GM23248 (cell line): ENCODE measurements at regions not wholly inside any gene's neighbourhood (a gene's known extent, or its start where the extent isn't known, plus 50 kb on each side); places are given as distances from the start of the nearest gene placed in this dataset.

ENCODE experiments used
- EZH2 ChIP-seq: fragments of 200-600 bp; sonication (generic); IDR thresholded peaks from 2 replicates; pipeline ENCODE4 v1.6.1; 2018; ENCODE audit warnings: antibody characterized with exemption, mild to moderate bottlenecking; ENCODE audit not compliant: insufficient read depth, poor library complexity, severe bottlenecking
- EZH2phosphoT487 ChIP-seq: fragments of 200-600 bp; sonication (generic); IDR thresholded peaks from 2 replicates; pipeline ENCODE4 v1.6.1; 2018; ENCODE audit warnings: antibody characterized with exemption, moderate library complexity, mild to moderate bottlenecking, low read depth; ENCODE audit not compliant: insufficient read depth

GRCh38 chr18:32582455-32582854, 111.8 kb upstream of the GAREM1 start:
- TF ChIP-seq EZH2 (no peak), EZH2phosphoT487 (no peak)
